ENCODE measurements at regions not wholly inside any gene's neighbourhood (a gene's known extent, or its start where the extent isn't known, plus 50 kb on each side); places are given as distances from the start of the nearest gene placed in this dataset.

GRCh38 chr18:37935086-37935485 lies 369.5 kb upstream of the CELF4 start:
- no peak overlapping the region for H3K4me3 Mint-ChIP-seq
- no peak for ATAC-seq (replicated peaks)
- no peak for DNase-seq
- no peaks in the 10 kb centered on the region for H3K36me3 Mint-ChIP-seq
- peaks cover 5 to 6% of the 10 kb centered on the region in 2 donors for H3K9me3 Mint-ChIP-seq
- H3K27me3 Mint-ChIP-seq = no peaks in the 10 kb centered on the region
- H3K27ac Mint-ChIP-seq = no peak overlapping the region
- H3K4me1 Mint-ChIP-seq = no peaks in the 10 kb centered on the region

- H3K27me3 Mint-ChIP-seq = no peaks in the 10 kb centered on the region
- H3K36me3 Mint-ChIP-seq = no peaks in the 10 kb centered on the region
- ATAC-seq (replicated peaks) = no peak
- H3K4me3 Mint-ChIP-seq = no peak overlapping the region
- no peaks in the 10 kb centered on the region for H3K4me1 Mint-ChIP-seq
- no peak for DNase-seq
- peaks cover 0 to 3% of the 10 kb centered on the region in 2 donors for H3K9me3 Mint-ChIP-seq
- H3K27ac Mint-ChIP-seq = no peak overlapping the region
Observed at GRCh38 chr18:37930640-37931039, 365.0 kb upstream of the CELF4 start.

GRCh38 chr18:37922162-37922561 lies 356.6 kb upstream of the CELF4 start:
- no peak for ATAC-seq (replicated peaks)
- Mint-ChIP-seq H3K36me3 (no peaks in the 10 kb centered on the region), H3K27ac (no peak overlapping the region)

GRCh38 chr18:37920865-37921264 lies 355.3 kb upstream of the CELF4 start:
- H3K4me3 Mint-ChIP-seq = no peak overlapping the region
- no peaks in the 10 kb centered on the region for H3K27me3 Mint-ChIP-seq
- DNase-seq = no peak
- H3K9me3 Mint-ChIP-seq = peaks cover 0 to 2% of the 10 kb centered on the region in 2 donors
- no peak overlapping the region for H3K27ac Mint-ChIP-seq
- H3K36me3 Mint-ChIP-seq = no peaks in the 10 kb centered on the region
- peaks cover 0 to 5% of the 10 kb centered on the region in 2 donors for H3K4me1 Mint-ChIP-seq
- ATAC-seq (replicated peaks) = no peak

More at GRCh38 chr18:37922162-37922561, 356.6 kb upstream of the CELF4 start:
- Mint-ChIP-seq H3K4me3 (no peak overlapping the region), H3K9me3 (peaks cover 0 to 2% of the 10 kb centered on the region in 2 donors), H3K27me3 (no peaks in the 10 kb centered on the region), H3K4me1 (peaks cover 0 to 5% of the 10 kb centered on the region in 2 donors)
- no peak for DNase-seq

GRCh38 chr18:37913051-37913450 lies 347.5 kb upstream of the CELF4 start:
- DNase-seq (no peak), ATAC-seq (replicated peaks) (no peak)
- no peaks in the 10 kb centered on the region for H3K36me3 Mint-ChIP-seq
- no peak overlapping the region for H3K27ac Mint-ChIP-seq
- no peaks in the 10 kb centered on the region for H3K4me1 Mint-ChIP-seq
- no peak overlapping the region for H3K4me3 Mint-ChIP-seq
- H3K27me3 Mint-ChIP-seq = no peaks in the 10 kb centered on the region
- peaks cover 0 to 3% of the 10 kb centered on the region in 2 donors for H3K9me3 Mint-ChIP-seq

GRCh38 chr18:37902344-37902743 lies 336.7 kb upstream of the CELF4 start:
- no peak for ATAC-seq (replicated peaks)
- no peak overlapping the region for H3K27ac Mint-ChIP-seq
- H3K4me3 Mint-ChIP-seq = no peak overlapping the region
- no peaks in the 10 kb centered on the region for H3K4me1 Mint-ChIP-seq
- H3K9me3 Mint-ChIP-seq = peaks cover 0 to 5% of the 10 kb centered on the region in 2 donors
- DNase-seq = no peak
- no peaks in the 10 kb centered on the region for H3K27me3 Mint-ChIP-seq
- no peaks in the 10 kb centered on the region for H3K36me3 Mint-ChIP-seq

- Mint-ChIP-seq H3K27ac (no peak overlapping the region), H3K36me3 (no peaks in the 10 kb centered on the region), H3K9me3 (peaks cover 0 to 5% of the 10 kb centered on the region in 2 donors), H3K4me3 (no peak overlapping the region), H3K4me1 (no peaks in the 10 kb centered on the region), H3K27me3 (no peaks in the 10 kb centered on the region)
- DNase-seq = no peak
- ATAC-seq (replicated peaks) = no peak
Observed at GRCh38 chr18:37900326-37900725, 334.7 kb upstream of the CELF4 start.

GRCh38 chr18:37889963-37890362 lies 324.4 kb upstream of the CELF4 start:
- no peaks in the 10 kb centered on the region for H3K27me3 Mint-ChIP-seq
- peaks cover 4 to 7% of the 10 kb centered on the region in 2 donors for H3K9me3 Mint-ChIP-seq
- ATAC-seq (replicated peaks) (no peak), DNase-seq (no peak)
- no peak overlapping the region for H3K4me3 Mint-ChIP-seq
- no peak overlapping the region for H3K27ac Mint-ChIP-seq
- no peaks in the 10 kb centered on the region for H3K36me3 Mint-ChIP-seq
- H3K4me1 Mint-ChIP-seq = no peaks in the 10 kb centered on the region

- Mint-ChIP-seq H3K4me3 (no peak overlapping the region), H3K27ac (no peak overlapping the region), H3K4me1 (no peaks in the 10 kb centered on the region), H3K27me3 (no peaks in the 10 kb centered on the region), H3K36me3 (no peaks in the 10 kb centered on the region), H3K9me3 (peaks cover 0 to 4% of the 10 kb centered on the region in 2 donors)
- ATAC-seq (replicated peaks) (no peak), DNase-seq (no peak)
Observed at GRCh38 chr18:37874721-37875120, 309.1 kb upstream of the CELF4 start.

- no peak for ATAC-seq (replicated peaks)
- Mint-ChIP-seq H3K4me3 (no peak overlapping the region), H3K27me3 (no peaks in the 10 kb centered on the region), H3K4me1 (no peaks in the 10 kb centered on the region), H3K9me3 (peaks cover 0 to 3% of the 10 kb centered on the region in 2 donors), H3K27ac (no peak overlapping the region), H3K36me3 (no peaks in the 10 kb centered on the region)
- no peak for DNase-seq
Observed at GRCh38 chr18:37873416-37873815, 307.8 kb upstream of the CELF4 start.

- H3K27ac Mint-ChIP-seq = no peak overlapping the region
- H3K27me3 Mint-ChIP-seq = no peaks in the 10 kb centered on the region
- ATAC-seq (replicated peaks) (no peak), DNase-seq (no peak)
- no peak overlapping the region for H3K4me3 Mint-ChIP-seq
- peaks cover 0 to 1% of the 10 kb centered on the region in 2 donors for H3K9me3 Mint-ChIP-seq
- H3K36me3 Mint-ChIP-seq = no peaks in the 10 kb centered on the region
- no peaks in the 10 kb centered on the region for H3K4me1 Mint-ChIP-seq
Observed at GRCh38 chr18:37872562-37872961, 307.0 kb upstream of the CELF4 start.

- Mint-ChIP-seq H3K4me3 (no peak overlapping the region), H3K9me3 (peaks cover 0 to 2% of the 10 kb centered on the region in 2 donors), H3K4me1 (no peaks in the 10 kb centered on the region), H3K27ac (no peak overlapping the region), H3K27me3 (no peaks in the 10 kb centered on the region), H3K36me3 (no peaks in the 10 kb centered on the region)
- ATAC-seq (replicated peaks) (no peak), DNase-seq (no peak)
Observed at GRCh38 chr18:37871561-37871960, 306.0 kb upstream of the CELF4 start.

GRCh38 chr18:37869051-37869450 lies 303.5 kb upstream of the CELF4 start:
- Mint-ChIP-seq H3K4me3 (no peak overlapping the region), H3K4me1 (no peaks in the 10 kb centered on the region), H3K27me3 (no peaks in the 10 kb centered on the region), H3K27ac (no peak overlapping the region), H3K36me3 (no peaks in the 10 kb centered on the region), H3K9me3 (peaks cover 0 to 4% of the 10 kb centered on the region in 2 donors)
- DNase-seq (no peak), ATAC-seq (replicated peaks) (no peak)

- H3K4me1 Mint-ChIP-seq = no peaks in the 10 kb centered on the region
- H3K27me3 Mint-ChIP-seq = no peaks in the 10 kb centered on the region
- no peak for DNase-seq
- no peaks in the 10 kb centered on the region for H3K36me3 Mint-ChIP-seq
- no peak overlapping the region for H3K4me3 Mint-ChIP-seq
- no peak overlapping the region for H3K27ac Mint-ChIP-seq
- H3K9me3 Mint-ChIP-seq = peaks cover 0 to 9% of the 10 kb centered on the region in 2 donors
- no peak for ATAC-seq (replicated peaks)
Observed at GRCh38 chr18:37864122-37864521, 298.5 kb upstream of the CELF4 start.

GRCh38 chr18:37861981-37862380 lies 296.4 kb upstream of the CELF4 start:
- no peaks in the 10 kb centered on the region for H3K36me3 Mint-ChIP-seq
- H3K9me3 Mint-ChIP-seq = peaks cover 0 to 12% of the 10 kb centered on the region in 2 donors
- H3K27me3 Mint-ChIP-seq = no peaks in the 10 kb centered on the region
- H3K4me1 Mint-ChIP-seq = no peaks in the 10 kb centered on the region
- DNase-seq (no peak), ATAC-seq (replicated peaks) (peak; percentile 81 to 82)
- H3K27ac Mint-ChIP-seq = no peak overlapping the region
- no peak overlapping the region for H3K4me3 Mint-ChIP-seq

- H3K4me3 Mint-ChIP-seq = no peak overlapping the region
- H3K27ac Mint-ChIP-seq = no peak overlapping the region
- no peaks in the 10 kb centered on the region for H3K36me3 Mint-ChIP-seq
- ATAC-seq (replicated peaks) (no peak), DNase-seq (no peak)
- peaks cover 8 to 16% of the 10 kb centered on the region in 2 donors for H3K9me3 Mint-ChIP-seq
- no peaks in the 10 kb centered on the region for H3K4me1 Mint-ChIP-seq
- H3K27me3 Mint-ChIP-seq = no peaks in the 10 kb centered on the region
Observed at GRCh38 chr18:37854396-37854795, 288.8 kb upstream of the CELF4 start.
